HCT116 (cell line): ENCODE measurements at regions not wholly inside any gene's neighbourhood (a gene's known extent, or its start where the extent isn't known, plus 50 kb on each side); places are given as distances from the start of the nearest gene placed in this dataset.

Experiments used
- ATAC-seq: fragments of 200-7000 bp; cut with Tn5 transposase; 2 replicates; pipeline ENCODE4 v1.9.1; 2020; ENCODE audit warnings: mild to moderate bottlenecking, moderate library complexity
- BruUV-seq: library from RNA; stranded (reverse); fragments of 400-500 nt; replicated peaks from 2 replicates; lab custom pipeline; 2021; lab: Mats Ljungman, UMichigan
- CTCF ChIA-PET: fragments of 300-600 bp; sonication (Branson Sonifier 250); formaldehyde crosslinking; loops from one replicate; lab custom pipeline; 2021; ENCODE audit warnings: antibody characterized with exemption; lab: Charles Lee
- POLR2A ChIA-PET: fragments of 300-600, 350-600 bp; sonication (Branson Sonifier 250); formaldehyde crosslinking; loops from one replicate; lab custom pipeline; 2021; ENCODE audit warnings: antibody characterized with exemption; lab: Charles Lee
- RAD21 ChIA-PET, 2 experiments: fragments of 300-600 bp; sonication (Branson Sonifier 250); formaldehyde crosslinking; loops; one replicate each; lab custom pipeline; 2023; ENCODE audit warnings: low total read pairs in 2 of 2; ENCODE audit not compliant: uncharacterized antibody in 2 of 2, unreplicated experiment in 2 of 2, low non-redundant PET in 1 of 2; lab: Charles Lee
- DNase-seq: peaks from one replicate; pipeline ENCODE4 v3.0.0-alpha.2; 2010; ENCODE audit warnings: low read depth, low spot score
- H2AFZ ChIP-seq: fragments of 200-600 bp; shearing (Covaris generic), sonication (generic); 2 replicates; pipeline ENCODE4 v1.6.1; 2017; ENCODE audit warnings: low read depth, mixed run types, mixed read lengths, antibody characterized with exemption, low read length; ENCODE audit not compliant: poor library complexity, severe bottlenecking
- H3K27ac ChIP-seq: 2 replicates; pipeline ENCODE4 v1.5.1; 2012; ENCODE audit warnings: low read depth, low read length
- H3K27me3 ChIP-seq: fragments of 200-600 bp; sonication (generic); 2 replicates; pipeline ENCODE4 v1.6.1; 2016; ENCODE audit warnings: mixed run types, low read length, mixed read lengths; ENCODE audit not compliant: insufficient read depth
- H3K36me3 ChIP-seq, 2 experiments: fragments of 200-500 bp in 1 of 2; fragments of 200-600 bp in 1 of 2; sonication (Bioruptor generic) in 1 of 2; sonication (generic) in 1 of 2; 2 replicates each; pipeline versions ENCODE4 v1.5.1 to v1.6.1; 2014 to 2016; ENCODE audit warnings: low read length in 2 of 2, inconsistent platforms in 1 of 2, mixed read lengths in 1 of 2, mixed run types in 1 of 2; ENCODE audit not compliant: insufficient read depth in 2 of 2, control insufficient read depth in 1 of 2
- H3K4me1 ChIP-seq, 2 experiments: fragments of 200-600 bp in 1 of 2; sonication (generic) in 1 of 2; 2 replicates each; pipeline versions ENCODE4 v1.5.1 to v1.6.1; 2012 to 2017; ENCODE audit warnings: low read length in 2 of 2, inconsistent platforms in 1 of 2, mild to moderate bottlenecking in 1 of 2, mixed read lengths in 1 of 2, mixed run types in 1 of 2, moderate library complexity in 1 of 2; ENCODE audit not compliant: insufficient read depth in 2 of 2, control insufficient read depth in 1 of 2
- H3K4me2 ChIP-seq: fragments of 200-600 bp; sonication (generic); 2 replicates; pipeline ENCODE4 v1.6.1; 2017; ENCODE audit warnings: mixed run types, low read length, mixed read lengths
- H3K4me3 ChIP-seq, 2 experiments: fragments of 200-600 bp in 1 of 2; sonication (generic) in 1 of 2; replicated peaks in 1 of 2; 2 replicates each; pipeline ENCODE4 v1.5.1; 2011 to 2016; ENCODE audit warnings: low read length in 2 of 2, control low read depth in 1 of 2, low read depth in 1 of 2, mild to moderate bottlenecking in 1 of 2, mixed read lengths in 1 of 2, mixed run types in 1 of 2
- H3K79me2 ChIP-seq: fragments of 200-600 bp; sonication (generic); 2 replicates; pipeline ENCODE4 v1.6.1; 2017; ENCODE audit warnings: mild to moderate bottlenecking, mixed run types, low read length, moderate library complexity, mixed read lengths; ENCODE audit not compliant: insufficient read depth
- H3K9ac ChIP-seq: fragments of 200-600 bp; sonication (generic); 2 replicates; pipeline ENCODE4 v1.6.1; 2016; ENCODE audit warnings: low read length, mixed read lengths
- H3K9me2 ChIP-seq: fragments of 200-600 bp; sonication (generic), shearing (Covaris generic); 2 replicates; pipeline ENCODE4 v1.6.1; 2017; ENCODE audit warnings: mixed run types, mild to moderate bottlenecking, moderate library complexity; ENCODE audit not compliant: insufficient read depth
- H3K9me3 ChIP-seq, 2 experiments: fragments of 200-500 bp in 1 of 2; fragments of 200-600 bp in 1 of 2; sonication (Bioruptor generic) in 1 of 2; sonication (generic) in 1 of 2; 2 replicates each; pipeline ENCODE4 v1.6.1; 2014 to 2017; ENCODE audit warnings: low read length in 2 of 2, mixed read lengths in 2 of 2, inconsistent platforms in 1 of 2, low read depth in 1 of 2, mild to moderate bottlenecking in 1 of 2, mixed run types in 1 of 2, moderate library complexity in 1 of 2; ENCODE audit not compliant: control insufficient read depth in 1 of 2, insufficient read depth in 1 of 2
- H4K20me1 ChIP-seq: fragments of 200-600 bp; sonication (generic), shearing (Covaris generic); 2 replicates; pipeline ENCODE4 v1.6.1; 2017; ENCODE audit warnings: mixed run types, mild to moderate bottlenecking, moderate library complexity; ENCODE audit not compliant: insufficient read depth
- EGR1 ChIP-seq: IDR thresholded peaks from 2 replicates; pipeline ENCODE4 v1.6.1; 2012; ENCODE audit warnings: low read depth
- EZH2phosphoT487 ChIP-seq: fragments of 200-600 bp; IDR thresholded peaks from 2 replicates; pipeline ENCODE4 v1.6.1; 2018; ENCODE audit warnings: antibody characterized with exemption, borderline replicate concordance
- JUND ChIP-seq: IDR thresholded peaks from 2 replicates; pipeline ENCODE4 v1.6.1; 2012
- YY1 ChIP-seq: IDR thresholded peaks from 2 replicates; pipeline ENCODE4 v1.6.1; 2011; ENCODE audit warnings: low read length, low read depth, moderate library complexity, mild to moderate bottlenecking; ENCODE audit not compliant: insufficient replicate concordance; ENCODE audit errors: extremely low read depth
- ZNF274 ChIP-seq: fragments of 200-500 bp; sonication (Bioruptor generic); IDR thresholded peaks from 2 replicates; pipeline ENCODE4 v1.6.1; 2014; ENCODE audit warnings: mild to moderate bottlenecking, low read depth, low read length, inconsistent platforms
- intact Hi-C: fragments of 100-400 bp; cut with micrococcal nuclease; formaldehyde crosslinking; loops from 2 replicates; pipeline ENCODE4 v1.10.0; 2022
- TF ChIP-seq, protein P1 (sequence below): IDR thresholded peaks from 2 replicates; pipeline ENCODE4 v1.6.1; 2011; ENCODE audit warnings: mild to moderate bottlenecking, low read length, moderate library complexity; ENCODE audit not compliant: insufficient replicate concordance; ENCODE audit errors: extremely low read depth
- TF ChIP-seq, protein P2 (sequence below): IDR thresholded peaks from 2 replicates; pipeline ENCODE4 v1.6.1; 2012
- TF ChIP-seq, protein P3 (sequence below): IDR thresholded peaks from 2 replicates; pipeline ENCODE4 v1.6.1; 2012; ENCODE audit warnings: low read depth

DNA sequence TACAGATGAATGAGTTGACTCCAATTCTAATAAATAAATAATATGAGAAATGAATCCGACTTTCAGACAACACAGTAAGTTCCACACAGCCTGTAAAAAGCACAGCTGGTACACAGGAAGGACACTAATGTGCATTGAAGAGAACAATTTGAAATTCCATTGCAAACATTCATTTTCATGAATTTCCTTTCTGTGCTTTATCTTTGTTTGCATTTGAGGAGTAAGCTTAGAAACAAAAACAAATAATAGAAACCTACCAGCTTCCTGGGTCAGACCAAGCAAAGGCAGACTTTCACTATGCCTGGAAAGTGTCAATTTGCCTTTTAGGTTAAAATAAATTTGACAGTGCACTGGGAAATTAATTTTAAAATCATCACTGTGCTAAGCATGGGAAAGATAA, 143.8 kb upstream of the VLDLR start:
- POLR2A ChIA-PET, result no interaction called here
- H3K36me3 ChIP-seq, result no peaks in the 10 kb centered on the region
- H3K9me3 ChIP-seq, result no peaks in the 10 kb centered on the region
- no peak overlapping the region for H2AFZ ChIP-seq
- intact Hi-C loops, result no loop called here
- no peak overlapping the region for H3K9ac ChIP-seq
- no peaks in the 10 kb centered on the region for H3K9me2 ChIP-seq
- H3K4me1 ChIP-seq, result no peaks in the 10 kb centered on the region
- no TSS peak for BruUV-seq
- H3K4me3 ChIP-seq, result no peak overlapping the region
- ATAC-seq, result no peak
- H3K27ac ChIP-seq, result no peak overlapping the region
- peaks cover 18% of the 10 kb centered on the region for H3K27me3 ChIP-seq
- CTCF ChIA-PET, result no interaction called here
- RAD21 ChIA-PET, result no interaction called here
- DNase-seq, result no peak
- TF ChIP-seq ZNF274, result no peak
- no peak for TF ChIP-seq JUND
- TF ChIP-seq, protein P1, sequence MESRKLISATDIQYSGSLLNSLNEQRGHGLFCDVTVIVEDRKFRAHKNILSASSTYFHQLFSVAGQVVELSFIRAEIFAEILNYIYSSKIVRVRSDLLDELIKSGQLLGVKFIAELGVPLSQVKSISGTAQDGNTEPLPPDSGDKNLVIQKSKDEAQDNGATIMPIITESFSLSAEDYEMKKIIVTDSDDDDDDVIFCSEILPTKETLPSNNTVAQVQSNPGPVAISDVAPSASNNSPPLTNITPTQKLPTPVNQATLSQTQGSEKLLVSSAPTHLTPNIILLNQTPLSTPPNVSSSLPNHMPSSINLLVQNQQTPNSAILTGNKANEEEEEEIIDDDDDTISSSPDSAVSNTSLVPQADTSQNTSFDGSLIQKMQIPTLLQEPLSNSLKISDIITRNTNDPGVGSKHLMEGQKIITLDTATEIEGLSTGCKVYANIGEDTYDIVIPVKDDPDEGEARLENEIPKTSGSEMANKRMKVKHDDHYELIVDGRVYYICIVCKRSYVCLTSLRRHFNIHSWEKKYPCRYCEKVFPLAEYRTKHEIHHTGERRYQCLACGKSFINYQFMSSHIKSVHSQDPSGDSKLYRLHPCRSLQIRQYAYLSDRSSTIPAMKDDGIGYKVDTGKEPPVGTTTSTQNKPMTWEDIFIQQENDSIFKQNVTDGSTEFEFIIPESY, result no peak
- H4K20me1 ChIP-seq, result no peaks in the 10 kb centered on the region
- H3K4me2 ChIP-seq, result no peak overlapping the region
- no peaks in the 10 kb centered on the region for H3K79me2 ChIP-seq

DNA sequence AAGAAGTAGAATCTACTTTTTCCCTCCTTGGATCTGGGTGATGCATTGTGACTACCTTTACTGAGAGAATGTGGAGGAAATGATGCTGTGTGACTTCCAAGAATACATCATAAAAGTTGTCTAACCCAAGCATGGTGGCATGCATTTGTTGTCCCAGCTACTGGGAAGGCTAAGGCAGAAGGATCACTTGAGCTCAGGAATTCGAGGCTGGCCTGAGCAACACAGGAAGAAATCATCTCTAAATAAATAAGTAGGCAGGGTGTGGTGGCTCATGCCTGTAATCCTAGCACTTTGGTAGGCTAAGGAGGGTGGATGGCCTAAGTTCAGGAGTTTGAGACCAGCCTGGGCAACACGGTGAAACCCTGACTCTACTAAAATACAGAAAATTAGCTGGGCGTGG, 143.2 kb upstream of the VLDLR start:
- DNase-seq (no peak), ATAC-seq (no peak)
- BruUV-seq, result no TSS peak

More for the DNA sequence above, 143.2 kb upstream of the VLDLR start:
- no peak overlapping the region for H3K9ac ChIP-seq
- RAD21 ChIA-PET, result no interaction called here
- H3K27me3 ChIP-seq, result peaks cover 18% of the 10 kb centered on the region
- no peaks in the 10 kb centered on the region for H3K4me1 ChIP-seq
- POLR2A ChIA-PET, result no interaction called here
- TF ChIP-seq EGR1, result no peak
- TF ChIP-seq EZH2phosphoT487, result no peak
- TF ChIP-seq, protein P2, sequence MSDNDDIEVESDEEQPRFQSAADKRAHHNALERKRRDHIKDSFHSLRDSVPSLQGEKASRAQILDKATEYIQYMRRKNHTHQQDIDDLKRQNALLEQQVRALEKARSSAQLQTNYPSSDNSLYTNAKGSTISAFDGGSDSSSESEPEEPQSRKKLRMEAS, result no peak
- TF ChIP-seq, protein P3, sequence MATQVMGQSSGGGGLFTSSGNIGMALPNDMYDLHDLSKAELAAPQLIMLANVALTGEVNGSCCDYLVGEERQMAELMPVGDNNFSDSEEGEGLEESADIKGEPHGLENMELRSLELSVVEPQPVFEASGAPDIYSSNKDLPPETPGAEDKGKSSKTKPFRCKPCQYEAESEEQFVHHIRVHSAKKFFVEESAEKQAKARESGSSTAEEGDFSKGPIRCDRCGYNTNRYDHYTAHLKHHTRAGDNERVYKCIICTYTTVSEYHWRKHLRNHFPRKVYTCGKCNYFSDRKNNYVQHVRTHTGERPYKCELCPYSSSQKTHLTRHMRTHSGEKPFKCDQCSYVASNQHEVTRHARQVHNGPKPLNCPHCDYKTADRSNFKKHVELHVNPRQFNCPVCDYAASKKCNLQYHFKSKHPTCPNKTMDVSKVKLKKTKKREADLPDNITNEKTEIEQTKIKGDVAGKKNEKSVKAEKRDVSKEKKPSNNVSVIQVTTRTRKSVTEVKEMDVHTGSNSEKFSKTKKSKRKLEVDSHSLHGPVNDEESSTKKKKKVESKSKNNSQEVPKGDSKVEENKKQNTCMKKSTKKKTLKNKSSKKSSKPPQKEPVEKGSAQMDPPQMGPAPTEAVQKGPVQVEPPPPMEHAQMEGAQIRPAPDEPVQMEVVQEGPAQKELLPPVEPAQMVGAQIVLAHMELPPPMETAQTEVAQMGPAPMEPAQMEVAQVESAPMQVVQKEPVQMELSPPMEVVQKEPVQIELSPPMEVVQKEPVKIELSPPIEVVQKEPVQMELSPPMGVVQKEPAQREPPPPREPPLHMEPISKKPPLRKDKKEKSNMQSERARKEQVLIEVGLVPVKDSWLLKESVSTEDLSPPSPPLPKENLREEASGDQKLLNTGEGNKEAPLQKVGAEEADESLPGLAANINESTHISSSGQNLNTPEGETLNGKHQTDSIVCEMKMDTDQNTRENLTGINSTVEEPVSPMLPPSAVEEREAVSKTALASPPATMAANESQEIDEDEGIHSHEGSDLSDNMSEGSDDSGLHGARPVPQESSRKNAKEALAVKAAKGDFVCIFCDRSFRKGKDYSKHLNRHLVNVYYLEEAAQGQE, result no peak
- TF ChIP-seq ZNF274, result no peak
- no peak for TF ChIP-seq YY1
- TF ChIP-seq, all 23 proteins: peak for 0
- no peaks in the 10 kb centered on the region for H3K36me3 ChIP-seq
- no peak overlapping the region for H2AFZ ChIP-seq
- CTCF ChIA-PET, result no interaction called here
- no peak overlapping the region for H3K4me2 ChIP-seq
- H3K79me2 ChIP-seq, result no peaks in the 10 kb centered on the region
- H3K9me2 ChIP-seq, result no peaks in the 10 kb centered on the region
- H3K27ac ChIP-seq, result no peak overlapping the region
- no peaks in the 10 kb centered on the region for H3K9me3 ChIP-seq
- no peaks in the 10 kb centered on the region for H4K20me1 ChIP-seq
- no peak overlapping the region for H3K4me3 ChIP-seq
- intact Hi-C loops, result no loop called here
